NCI-H1694 treated with DMSO at 0.1 percent for 48 hours (cell line): ENCODE measurements at regions not wholly inside any gene's neighbourhood (a gene's known extent, or its start where the extent isn't known, plus 50 kb on each side); places are given as distances from the start of the nearest gene placed in this dataset.

Source experiments
- DNase-seq: peaks from one replicate; lab custom pipeline; 2025; lab: John Stamatoyannopoulos, UW

DNA sequence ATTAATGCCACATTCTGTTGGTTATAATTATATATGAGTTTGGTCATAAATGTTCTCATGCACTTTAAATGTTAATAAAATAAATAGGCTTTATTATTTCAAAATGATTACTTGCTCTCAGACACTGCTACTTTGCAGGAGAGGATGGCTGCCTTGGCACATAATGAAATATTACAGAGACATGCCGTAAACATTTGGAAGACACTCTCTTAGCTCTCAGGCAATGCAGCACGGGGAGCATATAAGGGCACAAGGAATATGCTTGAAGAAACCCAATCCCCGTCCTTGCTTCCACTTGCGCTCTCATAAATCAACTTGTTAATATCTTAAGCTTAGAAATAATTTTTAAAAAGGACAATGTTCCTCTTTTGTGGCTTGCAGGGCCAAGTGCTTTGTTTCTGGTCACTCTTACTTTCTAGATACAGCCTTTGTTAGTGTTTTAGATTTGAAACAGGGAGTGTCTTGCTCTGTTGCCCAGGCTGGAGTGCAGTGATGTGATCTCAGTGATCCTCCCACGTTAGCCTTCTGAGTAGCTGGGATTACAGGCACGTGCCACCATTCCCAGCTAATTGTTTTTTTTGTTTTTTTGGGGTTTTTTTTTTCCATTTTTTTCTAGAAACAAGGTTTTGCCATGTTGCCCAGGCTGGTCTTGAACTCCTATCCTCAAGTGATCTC lies 445.0 kb downstream of the SPRY1 start:
- DNase-seq, result no peak

DNA sequence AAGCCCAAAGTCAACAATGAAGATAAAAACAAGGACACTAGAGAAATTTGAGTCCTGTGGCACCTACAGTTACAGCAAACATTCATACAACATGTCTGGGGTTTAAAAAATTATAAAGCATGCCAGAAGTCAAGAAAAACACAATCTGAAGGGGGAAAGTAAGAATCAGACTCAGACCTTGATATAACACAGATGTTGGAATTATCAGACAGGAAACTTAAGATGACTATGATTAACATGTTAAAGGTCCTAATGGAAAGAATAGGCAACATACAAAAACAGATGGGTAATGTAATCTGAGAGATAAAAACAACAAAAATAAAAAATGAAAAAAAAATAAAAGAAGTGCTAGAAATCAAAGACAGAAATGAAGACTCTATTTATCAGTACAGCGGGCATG lies 446.5 kb downstream of the SPRY1 start:
- DNase-seq, result no peak

DNA sequence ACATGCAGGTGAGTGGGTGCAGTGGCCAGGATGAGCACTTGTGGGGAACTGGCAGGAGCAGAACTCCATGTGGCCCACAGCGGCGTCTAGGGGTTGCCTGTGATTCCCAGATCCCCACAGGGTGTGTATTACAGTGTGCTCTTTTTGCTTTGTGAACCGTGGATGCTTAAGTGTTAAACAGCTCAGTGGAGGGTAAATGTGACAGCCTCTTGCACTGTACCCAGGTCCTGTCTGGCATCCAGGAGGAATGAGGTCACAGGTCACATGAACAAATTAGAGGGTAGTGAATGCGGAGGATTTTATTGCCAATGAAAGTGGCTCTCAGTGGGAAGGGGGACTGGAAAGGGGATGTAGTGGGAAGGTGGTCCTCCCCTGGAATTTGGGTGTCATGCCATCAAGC lies 447.8 kb downstream of the SPRY1 start:
- no peak for DNase-seq

DNA sequence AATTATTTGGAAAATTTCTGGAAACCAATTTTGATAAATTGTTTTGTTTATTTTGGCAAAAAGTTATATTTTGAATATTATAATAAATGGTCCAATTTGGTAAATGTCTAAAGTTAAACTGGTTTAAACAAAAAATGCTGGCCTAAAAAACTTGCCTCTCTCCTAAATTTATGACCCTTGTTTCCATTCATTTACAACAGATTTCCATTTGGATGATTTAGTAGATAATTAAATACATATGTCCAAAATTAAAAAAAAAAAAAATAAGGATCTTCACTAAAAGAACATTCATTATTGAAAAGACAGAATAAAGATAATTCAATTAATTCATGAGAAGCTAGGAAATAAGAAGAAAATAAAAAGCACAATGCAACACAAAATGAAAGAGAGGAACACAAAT lies 449.5 kb downstream of the SPRY1 start:
- DNase-seq, result no peak

DNA sequence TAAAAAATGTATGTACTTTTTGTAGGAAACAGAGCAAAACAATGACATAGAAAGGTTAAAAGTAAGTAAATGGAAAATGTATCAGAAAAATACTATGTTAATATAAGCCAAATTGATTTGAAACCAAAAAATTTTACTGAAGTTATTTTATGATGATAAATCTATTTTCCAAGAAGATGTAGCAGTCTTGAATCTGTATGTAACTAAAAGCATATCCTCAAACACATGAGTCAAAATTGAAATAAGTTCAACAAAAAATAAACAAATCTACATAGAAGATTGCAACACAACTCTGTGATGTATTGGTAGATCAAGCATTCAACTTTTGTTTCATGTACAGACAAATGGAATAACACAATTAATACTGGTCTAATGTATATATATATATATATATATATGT lies 450.0 kb downstream of the SPRY1 start:
- no peak for DNase-seq

DNA sequence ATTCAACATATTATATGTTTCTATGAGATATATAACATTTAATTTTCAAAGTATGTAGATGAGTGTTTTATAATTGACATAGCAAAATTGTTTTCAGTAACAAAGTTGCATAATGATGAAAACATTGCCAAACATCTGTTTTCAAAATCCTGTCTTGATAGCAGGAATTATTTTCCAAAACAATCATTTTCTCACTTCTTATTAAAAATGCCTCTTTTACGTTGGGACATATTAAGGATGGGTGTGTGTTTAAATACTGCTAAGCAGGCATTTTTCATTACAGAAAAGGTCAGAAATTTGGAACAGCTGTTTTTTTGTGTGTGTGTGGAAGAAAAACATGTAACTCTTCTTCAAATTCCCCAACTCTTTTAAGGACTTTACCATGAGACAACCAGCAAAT lies 452.0 kb downstream of the SPRY1 start:
- DNase-seq, result no peak

DNA sequence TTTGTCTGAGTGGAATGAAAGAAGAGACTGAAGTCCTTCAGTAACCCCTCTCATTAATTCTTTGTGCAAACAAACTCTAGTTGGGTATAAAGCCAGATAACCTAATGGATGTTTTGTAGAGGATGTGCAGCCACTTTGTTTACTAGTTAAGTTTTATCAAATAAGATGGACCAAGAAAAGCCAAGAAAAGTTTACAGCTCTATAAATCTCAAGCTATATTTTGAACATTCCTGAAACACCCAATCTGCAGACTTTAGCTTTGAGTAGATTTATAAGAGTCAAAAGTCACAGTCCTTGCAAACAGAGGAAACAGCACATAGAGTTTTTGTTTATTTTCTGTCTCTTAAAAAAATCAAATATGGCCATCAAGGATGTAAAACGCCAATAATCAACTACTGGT lies 452.9 kb downstream of the SPRY1 start:
- no peak for DNase-seq

DNA sequence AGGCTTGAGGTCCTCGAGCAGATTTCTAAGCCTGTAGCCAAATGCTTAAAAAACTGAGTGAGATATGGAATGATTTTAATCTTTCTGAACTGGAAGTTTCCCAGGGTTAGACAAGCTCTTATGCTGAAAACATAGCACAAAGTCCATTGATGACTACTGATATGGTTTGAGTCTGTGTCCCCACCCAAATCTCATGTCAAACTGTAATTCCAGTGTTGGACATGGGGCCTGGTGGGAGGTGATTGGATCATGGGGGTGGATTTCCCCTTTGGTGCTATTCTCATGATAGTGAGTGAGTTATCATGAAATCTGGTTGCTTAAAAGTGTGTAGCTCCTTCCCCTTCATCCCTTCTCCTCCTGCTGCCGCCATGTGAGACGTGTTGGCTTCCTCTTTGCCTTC lies 454.9 kb downstream of the SPRY1 start:
- no peak for DNase-seq

DNA sequence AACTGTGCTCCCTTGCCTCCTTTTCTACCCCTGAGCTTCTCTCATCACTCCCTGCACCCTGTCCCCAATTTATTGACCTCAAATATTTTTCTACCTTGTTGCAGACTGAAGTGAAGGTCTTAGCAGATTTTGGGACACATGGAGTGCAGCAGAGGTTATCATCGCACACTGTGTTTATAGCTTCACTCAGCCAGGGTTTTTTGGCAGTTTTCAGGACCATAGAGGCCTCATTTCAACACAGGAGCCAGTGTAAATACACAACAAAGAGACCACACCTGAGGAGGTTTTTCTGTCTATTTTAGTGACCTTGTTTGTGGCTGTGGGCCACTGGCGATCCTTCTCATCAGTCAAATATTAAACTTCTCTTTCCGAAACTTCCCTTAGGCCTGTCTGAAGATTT lies 457.1 kb downstream of the SPRY1 start:
- no peak for DNase-seq

DNA sequence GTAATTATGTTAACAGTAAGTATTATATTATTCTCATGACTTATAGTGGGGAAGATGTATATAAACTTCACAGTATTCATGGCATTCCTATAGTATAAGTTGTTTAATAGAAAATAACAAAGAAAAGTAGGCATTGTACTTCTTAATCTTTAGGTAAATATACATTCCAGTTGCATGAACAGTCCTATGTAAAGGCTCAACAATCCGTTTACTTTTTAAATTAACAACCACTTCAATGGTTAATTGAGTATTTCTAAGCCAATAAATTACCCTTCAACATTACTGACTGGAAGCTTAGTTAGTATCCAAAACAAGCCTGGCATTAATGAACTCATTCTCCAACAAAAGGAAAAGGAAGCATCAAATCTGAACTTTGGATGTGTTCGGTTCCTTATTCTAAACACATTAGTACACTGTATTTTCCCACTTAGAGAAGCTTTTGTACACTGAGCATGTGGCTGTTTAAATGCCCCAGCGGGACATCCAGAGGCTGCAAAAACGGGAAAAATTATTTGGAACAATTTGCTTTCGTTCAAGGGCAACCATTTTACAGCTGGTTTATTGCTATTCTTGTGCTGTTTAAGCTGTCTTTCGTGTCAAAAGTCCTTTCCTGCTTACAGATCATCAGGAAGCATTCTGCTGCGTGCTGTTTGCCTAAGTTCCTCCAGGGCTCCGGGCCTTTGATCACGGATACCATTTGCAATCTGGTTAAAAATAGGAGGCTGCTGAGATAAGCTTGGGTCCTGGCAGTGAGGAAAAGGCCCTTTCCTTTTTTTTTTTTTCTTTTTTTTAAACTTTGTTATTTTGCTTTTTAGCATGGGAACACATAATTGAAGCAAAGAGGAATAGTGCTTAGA lies 460.3 kb downstream of the SPRY1 start:
- DNase-seq, result no peak

DNA sequence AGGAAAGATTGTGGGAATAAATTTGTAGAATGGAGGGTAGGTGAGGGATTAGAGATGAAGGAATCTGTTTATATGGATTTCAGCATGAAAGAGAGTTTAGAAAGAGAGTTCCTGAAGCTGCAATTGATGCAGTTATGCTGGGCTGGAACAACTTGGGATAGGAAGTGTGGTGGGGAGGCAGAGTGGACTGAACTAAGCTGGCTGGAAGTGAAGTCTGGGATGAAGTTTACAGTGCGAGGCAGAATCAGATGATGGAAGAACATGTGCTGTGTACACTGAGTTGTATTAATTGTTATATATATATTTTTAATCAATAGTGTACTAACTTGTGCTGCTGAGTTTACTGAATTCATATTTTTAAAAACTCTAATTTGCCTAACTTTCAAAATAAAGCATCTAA lies 461.9 kb downstream of the SPRY1 start:
- DNase-seq, result no peak

DNA sequence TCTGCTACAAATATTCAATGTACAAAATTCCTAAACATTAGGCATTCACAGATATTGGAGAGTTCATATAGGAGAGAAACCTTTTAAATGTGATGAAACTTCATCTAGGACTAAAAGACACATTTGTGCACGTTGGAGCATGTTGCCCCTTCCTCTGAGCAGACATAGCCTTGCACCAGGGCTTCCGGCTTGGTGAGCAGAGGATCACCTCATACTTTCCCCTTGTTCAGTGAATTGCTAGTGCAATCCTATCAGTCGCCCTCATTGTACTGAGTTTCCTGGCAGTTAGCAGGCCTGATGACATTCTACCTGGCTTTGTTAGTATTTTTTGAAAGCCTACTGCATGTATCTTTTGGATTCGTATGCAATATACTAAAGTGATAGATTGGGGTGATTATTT lies 466.2 kb downstream of the SPRY1 start:
- no peak for DNase-seq

DNA sequence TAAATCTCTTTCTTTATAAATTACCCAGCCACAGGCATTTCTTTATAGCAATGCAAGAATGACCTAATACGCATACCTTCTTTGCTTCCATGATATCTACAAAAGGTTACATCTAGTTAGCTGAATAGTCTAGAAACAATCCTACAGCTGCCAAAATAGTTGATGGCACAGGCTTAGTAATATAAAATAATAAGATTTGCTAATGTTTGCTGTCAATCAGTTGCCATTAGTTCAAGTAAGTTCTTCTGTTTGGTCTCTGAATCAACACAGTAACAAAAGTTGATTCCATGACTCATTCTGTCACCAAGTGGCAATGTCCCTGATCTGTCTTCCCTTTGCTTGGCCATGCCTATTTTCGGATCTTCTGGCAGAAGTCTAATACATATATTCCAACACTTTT lies 470.2 kb downstream of the SPRY1 start:
- no peak for DNase-seq

DNA sequence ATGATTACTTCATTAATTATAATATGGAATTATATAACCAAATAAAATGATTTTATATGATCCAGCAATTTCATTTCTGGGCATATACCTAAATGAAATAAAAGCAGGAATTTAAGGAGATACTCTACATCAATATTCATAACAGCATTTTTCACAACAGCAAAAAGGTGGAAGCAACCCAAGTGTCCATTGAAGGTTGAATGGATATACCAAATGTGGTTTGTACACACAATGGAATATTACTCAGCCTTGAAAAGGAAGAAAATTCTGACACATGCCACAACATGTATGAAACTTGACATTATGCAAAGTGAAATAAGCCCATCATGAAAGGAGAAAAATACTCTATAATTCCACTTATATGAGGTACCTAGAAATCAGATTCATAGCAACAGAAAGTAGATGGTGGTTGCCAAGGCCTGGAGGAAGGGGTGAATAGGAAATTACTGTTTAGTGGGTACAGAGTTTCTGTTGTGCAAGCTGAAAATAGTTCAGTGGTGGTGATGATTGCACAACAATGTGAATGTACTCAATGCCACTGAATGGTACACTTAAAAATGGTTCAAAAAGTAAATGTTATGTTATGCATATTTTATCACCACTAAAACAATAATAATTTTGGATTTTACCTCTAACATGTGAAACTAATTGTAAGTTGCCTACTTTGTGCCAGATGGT lies 471.5 kb downstream of the SPRY1 start:
- DNase-seq, result no peak

DNA sequence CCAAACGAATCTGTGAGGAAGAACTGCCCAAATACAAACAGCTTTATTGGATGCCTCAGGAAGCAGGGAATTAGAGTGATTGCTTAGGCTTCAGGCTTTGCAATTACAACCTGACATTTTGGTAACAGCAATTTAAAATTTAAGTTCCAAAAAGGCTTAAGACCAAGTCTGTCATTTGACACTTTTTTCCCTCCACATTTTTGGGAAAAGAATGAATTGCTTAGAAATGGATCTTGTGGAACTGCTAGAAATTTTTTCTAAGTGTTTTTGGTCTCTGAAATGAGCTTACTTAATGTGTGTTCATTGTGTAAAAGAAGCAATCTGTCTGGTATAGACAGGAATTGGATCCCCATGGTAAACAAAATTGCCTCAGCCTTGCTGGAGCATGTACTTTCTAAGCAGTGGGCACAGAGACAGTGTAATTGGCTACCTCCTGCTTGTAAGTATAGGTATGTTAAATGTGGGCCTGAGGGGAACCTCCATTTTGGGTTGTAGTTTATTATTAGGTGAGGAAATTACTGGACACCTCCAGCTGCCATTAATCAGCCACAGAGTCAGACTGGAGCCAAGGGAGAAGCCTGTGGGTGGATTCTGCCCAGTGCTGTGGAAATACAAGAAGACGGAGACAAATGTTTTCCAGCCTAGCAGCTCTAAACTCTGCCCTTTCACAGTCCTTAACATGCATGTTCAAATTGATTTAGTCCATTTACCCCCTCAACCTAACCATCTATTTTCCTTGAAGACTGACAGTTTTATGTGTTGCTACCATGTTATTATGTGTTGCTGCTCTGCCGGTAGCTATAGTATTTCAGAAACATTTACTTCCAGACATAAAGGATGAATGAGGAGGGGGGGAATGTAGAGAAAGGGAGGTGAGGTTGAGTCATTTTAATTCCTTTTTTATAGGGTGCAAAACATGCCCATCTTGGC lies 473.0 kb downstream of the SPRY1 start:
- DNase-seq, result no peak

DNA sequence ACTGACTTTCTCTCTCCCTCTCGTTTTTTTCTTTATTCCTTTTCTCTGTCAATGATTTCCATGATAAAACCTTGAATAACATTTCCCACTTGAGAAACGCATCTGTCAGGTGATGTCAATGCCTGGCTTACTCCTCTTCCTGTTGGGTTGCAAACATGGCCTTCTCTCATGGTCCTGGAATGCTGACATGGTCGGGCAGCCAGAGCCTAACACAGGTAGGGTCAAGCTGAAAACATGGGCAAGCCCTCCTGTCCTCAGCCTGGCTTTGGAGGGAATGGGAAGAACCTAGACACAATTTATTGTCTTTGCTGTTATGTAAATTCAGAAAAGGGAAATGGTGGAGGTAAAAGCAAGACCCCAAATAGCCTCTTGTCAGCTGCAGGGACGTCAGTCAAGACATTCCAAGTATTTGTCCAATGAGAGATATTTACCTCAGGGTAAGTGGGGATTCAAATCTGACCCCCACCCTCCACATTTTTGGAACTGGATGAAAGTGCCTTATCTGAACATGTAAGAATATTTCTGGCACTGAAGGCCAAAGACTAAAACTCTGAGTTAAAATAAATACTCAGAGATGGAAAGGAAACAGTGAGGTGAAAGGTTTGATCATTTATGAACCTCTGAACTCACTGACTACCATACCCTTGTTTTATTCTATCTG lies 473.8 kb downstream of the SPRY1 start:
- DNase-seq, result no peak

DNA sequence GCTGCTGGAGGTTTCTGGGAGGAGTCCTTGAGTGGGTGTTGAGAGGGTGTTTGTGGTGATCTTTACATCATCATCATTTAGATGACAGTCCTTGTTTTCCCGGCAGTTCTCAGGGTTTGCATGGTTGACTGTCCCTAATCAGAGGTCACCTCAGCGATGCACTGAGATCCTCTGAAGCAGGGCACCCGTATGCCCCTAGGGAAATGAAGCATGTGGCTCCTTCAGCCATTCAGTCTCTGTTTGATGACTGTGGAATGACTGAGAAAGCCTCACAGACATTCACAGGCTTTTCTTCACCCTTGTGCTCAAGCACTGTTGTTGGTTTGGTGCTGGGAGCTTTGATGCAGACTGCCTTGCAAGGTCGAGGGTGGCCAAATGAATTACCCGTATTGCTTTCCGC lies 474.7 kb downstream of the SPRY1 start:
- DNase-seq, result no peak

DNA sequence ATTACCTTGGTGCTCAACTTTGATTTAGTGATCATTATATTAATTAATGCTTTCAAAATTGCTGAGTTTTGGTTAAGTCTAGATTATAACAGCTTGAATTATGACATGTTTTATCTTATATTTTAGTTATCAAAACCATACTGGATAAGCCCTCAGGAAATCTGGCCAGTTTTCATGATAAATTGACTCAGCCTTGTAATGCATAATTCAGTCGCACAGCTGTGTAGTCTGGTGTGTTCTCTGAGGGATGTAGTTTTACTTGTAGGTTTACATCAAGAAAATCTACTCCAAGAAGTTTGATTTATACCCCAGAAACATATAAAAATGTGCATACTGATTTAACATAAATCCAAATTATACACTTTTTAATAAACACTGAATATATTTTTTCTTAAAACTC lies 477.5 kb downstream of the SPRY1 start:
- no peak for DNase-seq

DNA sequence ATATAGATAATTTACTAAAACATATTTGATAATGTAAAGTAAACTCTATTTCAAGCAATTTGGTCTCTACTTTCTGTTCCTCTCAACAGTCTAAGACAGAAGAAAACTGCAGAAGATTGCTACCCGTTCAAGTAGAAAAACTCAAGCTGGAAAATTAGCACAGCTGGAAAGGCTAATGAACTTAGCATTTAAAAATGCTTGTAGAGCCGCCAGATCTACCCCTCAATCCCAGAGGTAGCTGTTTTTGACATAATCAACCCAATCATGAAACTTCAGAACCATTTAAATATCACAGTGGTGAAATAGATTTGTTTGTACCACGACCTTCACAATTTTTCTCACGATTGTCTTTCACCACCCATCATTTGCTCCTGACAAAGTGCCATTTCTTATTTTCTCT lies 479.5 kb downstream of the SPRY1 start:
- no peak for DNase-seq

DNA sequence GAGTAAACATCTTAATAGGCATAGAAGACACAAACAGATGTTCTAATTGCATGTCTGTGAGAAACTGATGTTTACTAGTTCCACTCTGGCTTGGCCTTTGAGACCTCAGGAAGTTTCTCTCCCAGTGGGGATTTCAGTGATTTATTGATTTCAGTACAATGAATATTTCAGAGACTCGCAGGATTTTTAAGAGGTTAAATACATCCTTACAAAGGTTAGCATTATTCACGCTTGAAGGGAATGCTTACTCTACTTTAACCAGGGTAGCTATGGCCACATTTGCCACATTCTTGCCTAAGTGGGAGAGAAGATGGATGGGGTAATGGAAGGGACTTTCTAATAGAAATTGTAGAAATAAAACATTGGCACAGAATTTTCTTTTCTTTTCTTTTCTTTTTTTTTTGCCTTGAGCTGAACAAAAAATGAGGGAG lies 480.1 kb downstream of the SPRY1 start:
- no peak for DNase-seq

DNA sequence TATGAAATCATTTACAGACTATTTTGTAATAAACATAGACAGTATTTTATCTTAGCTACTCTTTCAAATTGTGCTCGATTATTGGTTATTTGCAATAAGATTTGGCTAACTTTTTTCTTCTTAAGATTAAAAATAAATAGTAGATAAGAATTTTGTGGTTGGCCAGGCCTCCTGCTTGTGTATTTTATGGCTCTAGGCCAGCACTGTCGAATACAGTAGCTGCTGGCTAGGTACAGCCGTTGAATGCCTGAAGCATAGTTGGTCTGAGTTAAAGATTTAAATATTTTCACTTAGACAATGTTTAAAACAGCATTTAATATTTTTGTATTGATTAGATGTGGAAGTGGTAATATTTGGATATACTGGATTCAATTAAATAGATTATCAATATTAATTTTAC lies 481.0 kb downstream of the SPRY1 start:
- DNase-seq, result no peak

DNA sequence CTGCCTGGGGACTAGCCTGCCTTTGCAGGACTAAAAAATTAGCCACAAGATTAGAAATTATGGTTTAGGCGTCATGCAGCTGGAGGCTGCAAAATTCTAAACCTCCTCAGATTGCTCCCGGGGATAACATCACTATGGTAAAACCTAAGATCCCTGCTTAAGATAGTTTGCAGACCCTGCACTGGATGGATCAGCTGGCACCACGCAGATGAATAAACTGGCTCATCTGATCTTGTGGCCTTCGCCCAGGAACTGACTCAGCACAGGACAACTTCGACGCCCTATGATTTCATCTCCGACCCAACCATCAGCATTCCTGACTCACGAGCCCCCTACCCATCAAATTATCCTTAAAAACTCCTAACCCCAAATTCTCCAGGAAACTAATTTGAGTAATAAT lies 482.4 kb downstream of the SPRY1 start:
- no peak for DNase-seq
